BJ (cell line): ENCODE measurements at regions not wholly inside any gene's neighbourhood (a gene's known extent, or its start where the extent isn't known, plus 50 kb on each side); places are given as distances from the start of the nearest gene placed in this dataset.

ENCODE experiments used
- CTCF ChIA-PET: fragments of 350-600 bp; formaldehyde crosslinking; extraction: SDS; loops from one replicate; lab custom pipeline; 2021; ENCODE audit warnings: antibody characterized with exemption, inconsistent platforms; lab: Yijun Ruan, JAX
- POLR2A ChIA-PET: fragments of 300-600 bp; sonication (Branson Sonifier 250); formaldehyde crosslinking; extraction: SDS; loops from one replicate; lab custom pipeline; 2021; ENCODE audit warnings: antibody characterized with exemption; lab: Charles Lee
- DNase-seq: peaks from one replicate; pipeline ENCODE4 v3.0.0-alpha.2; 2011; ENCODE audit warnings: low read depth
- H3K27me3 ChIP-seq: 2 replicates; pipeline ENCODE4 v1.6.0; 2011; ENCODE audit warnings: low read length; ENCODE audit not compliant: control insufficient read depth, insufficient read depth
- H3K36me3 ChIP-seq: 2 replicates; pipeline ENCODE4 v1.5.1; 2011; ENCODE audit warnings: low read length; ENCODE audit not compliant: control insufficient read depth, insufficient read depth
- H3K4me3 ChIP-seq: 2 replicates; pipeline ENCODE4 v1.5.1; 2011; ENCODE audit warnings: low read depth, mild to moderate bottlenecking, control low read depth, low read length
- CTCF ChIP-seq: IDR thresholded peaks from 2 replicates; pipeline ENCODE4 v1.5.1; 2011; ENCODE audit warnings: low read depth, mild to moderate bottlenecking, control low read depth, inconsistent platforms, low read length, moderate library complexity; ENCODE audit not compliant: insufficient read depth

DNA sequence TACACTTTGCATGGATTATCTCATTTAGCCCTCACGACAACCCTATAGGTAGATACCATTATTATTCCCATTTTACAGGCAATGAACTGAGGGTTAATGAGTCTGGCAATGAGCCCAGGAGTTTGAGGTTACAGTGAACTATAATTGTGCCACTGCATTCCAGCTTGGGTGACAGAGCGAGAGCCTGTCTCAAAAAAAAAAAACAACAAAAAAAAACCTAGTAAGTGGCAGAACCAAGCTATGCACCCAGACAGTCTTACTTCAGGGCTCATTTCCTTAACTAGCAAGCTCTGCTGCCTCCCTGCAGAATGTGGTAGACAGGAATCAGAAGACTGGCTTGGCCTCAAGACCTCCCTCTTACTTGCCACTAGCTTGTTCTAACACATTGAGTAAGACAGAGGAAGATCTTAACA lies 71.9 kb upstream of the RREB1 start:
- Histone ChIP-seq H3K4me3 (no peak overlapping the region), H3K36me3 (no peaks in the 10 kb centered on the region), H3K27me3 (no peaks in the 10 kb centered on the region)
- POLR2A ChIA-PET = no interaction called here
- no peak for DNase-seq
- TF ChIP-seq CTCF = no peak
- CTCF ChIA-PET = no interaction called here

- TF ChIP-seq CTCF = no peak
- Histone ChIP-seq H3K27me3 (no peaks in the 10 kb centered on the region), H3K36me3 (no peaks in the 10 kb centered on the region), H3K4me3 (no peak overlapping the region)
- POLR2A ChIA-PET = no interaction called here
- CTCF ChIA-PET = no interaction called here
- no peak for DNase-seq
Observed at GRCh38 chr6:7041511-7042026, 66.2 kb upstream of the RREB1 start.

DNA sequence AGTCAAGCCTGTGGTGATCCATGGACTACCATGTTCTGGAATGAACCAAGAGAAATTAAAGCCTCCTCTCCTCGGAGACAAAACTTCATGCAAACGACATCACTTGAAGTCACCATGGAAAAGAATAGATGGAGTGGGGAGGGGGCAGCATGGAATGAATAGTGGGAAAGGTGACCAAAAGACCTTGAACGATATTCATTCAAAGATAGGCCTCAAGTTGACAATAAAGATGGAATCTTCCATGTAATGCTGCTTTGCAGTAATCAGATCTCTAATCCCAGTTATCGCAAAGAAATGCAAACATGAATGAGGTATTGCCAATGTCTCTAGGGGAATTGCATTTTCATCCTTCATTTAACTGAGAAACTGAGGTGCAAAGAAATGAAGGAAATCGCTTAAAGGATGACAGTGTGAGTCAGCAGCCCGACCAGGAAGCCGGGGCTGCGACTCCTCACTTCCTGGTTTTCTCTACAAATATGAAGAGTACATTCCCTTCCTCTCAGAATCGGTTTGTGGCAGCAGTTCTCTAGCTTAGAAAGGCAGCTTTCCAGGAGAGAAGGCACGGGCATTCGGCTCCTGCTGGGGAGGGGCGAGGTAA lies 65.6 kb upstream of the RREB1 start:
- ChIA-PET CTCF (no interaction called here), POLR2A (no interaction called here)
- no peaks in the 10 kb centered on the region for H3K36me3 ChIP-seq
- no peak for DNase-seq
- no peaks in the 10 kb centered on the region for H3K27me3 ChIP-seq
- no peak for TF ChIP-seq CTCF
- H3K4me3 ChIP-seq = no peak overlapping the region

DNA sequence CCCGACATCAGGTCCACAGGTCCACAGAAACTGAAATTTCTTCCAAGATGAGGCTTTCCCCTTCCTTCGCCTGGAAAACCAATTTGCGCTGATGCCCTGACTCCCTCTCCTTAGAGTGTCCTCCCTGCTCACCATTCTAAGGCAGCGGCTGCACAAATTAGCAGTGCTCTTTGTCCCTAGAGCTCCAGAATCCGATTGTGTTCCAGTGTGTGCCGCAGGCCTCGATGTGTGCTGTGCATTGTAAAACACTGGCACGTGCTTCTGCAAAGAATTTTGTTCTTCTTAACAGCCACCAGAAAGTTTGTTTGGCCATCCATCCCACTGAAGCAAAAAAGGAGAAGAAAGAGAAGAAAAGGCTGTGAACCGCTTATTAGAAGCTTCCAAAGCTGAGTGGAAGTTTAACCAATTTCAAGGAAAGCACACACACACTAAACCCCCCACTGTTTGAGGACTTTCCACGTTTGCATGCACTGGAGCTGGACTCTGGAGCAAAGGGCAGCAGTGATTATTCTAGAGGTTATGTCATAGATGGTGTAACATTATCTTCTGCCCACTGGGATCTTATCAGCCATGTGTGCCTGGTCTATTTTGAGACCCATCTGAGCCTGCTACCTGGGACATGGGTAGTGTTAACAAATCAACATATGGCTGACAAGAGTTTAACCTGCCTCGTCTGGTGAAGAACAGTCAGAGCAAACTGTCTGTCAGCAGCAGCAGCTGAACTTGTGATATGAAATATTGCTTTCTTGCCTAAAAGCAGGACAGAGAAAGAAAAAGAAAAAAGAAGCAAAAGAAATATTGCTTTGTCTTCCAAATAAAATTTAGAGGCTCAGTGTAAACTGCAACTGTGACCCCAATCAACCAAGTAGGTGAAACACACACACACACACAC lies 64.9 kb upstream of the RREB1 start:
- CTCF ChIA-PET = no interaction called here
- DNase-seq = no peak
- no peaks in the 10 kb centered on the region for H3K36me3 ChIP-seq

More for the DNA sequence above, 64.9 kb upstream of the RREB1 start:
- POLR2A ChIA-PET = no interaction called here
- Histone ChIP-seq H3K27me3 (no peaks in the 10 kb centered on the region), H3K4me3 (no peak overlapping the region)
- TF ChIP-seq CTCF = no peak
